ENCODE measurements at regions not wholly inside any gene's neighbourhood (a gene's known extent, or its start where the extent isn't known, plus 50 kb on each side); places are given as distances from the start of the nearest gene placed in this dataset.

DNA sequence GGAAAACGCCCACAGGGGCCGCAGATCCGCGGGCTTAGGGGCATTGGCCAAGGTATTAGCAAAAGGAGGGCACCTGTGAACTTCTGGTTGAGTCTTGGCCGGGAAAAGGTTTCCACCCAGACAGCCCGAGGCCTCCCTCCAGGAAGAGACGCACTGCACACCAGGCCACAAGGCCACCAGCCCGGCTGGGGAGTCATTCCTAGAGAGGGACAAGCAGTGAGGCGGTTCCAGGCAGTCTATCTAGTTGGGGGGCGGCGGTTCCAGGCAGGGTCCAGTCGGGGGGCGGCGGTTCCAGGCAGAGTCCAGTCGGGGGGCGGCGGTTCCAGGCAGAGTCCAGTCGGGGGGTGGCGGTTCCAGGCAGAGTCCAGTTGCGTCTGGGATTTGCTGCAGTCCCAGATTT, 518.5 kb downstream of the GLRX3 start:
- H3K4me3 ChIP-seq (ENCODE audit: low read depth, low read length), result no peak overlapping the region
- DNase-seq (ENCODE audit: low read depth), result no peak
- TF ChIP-seq, protein P1, sequence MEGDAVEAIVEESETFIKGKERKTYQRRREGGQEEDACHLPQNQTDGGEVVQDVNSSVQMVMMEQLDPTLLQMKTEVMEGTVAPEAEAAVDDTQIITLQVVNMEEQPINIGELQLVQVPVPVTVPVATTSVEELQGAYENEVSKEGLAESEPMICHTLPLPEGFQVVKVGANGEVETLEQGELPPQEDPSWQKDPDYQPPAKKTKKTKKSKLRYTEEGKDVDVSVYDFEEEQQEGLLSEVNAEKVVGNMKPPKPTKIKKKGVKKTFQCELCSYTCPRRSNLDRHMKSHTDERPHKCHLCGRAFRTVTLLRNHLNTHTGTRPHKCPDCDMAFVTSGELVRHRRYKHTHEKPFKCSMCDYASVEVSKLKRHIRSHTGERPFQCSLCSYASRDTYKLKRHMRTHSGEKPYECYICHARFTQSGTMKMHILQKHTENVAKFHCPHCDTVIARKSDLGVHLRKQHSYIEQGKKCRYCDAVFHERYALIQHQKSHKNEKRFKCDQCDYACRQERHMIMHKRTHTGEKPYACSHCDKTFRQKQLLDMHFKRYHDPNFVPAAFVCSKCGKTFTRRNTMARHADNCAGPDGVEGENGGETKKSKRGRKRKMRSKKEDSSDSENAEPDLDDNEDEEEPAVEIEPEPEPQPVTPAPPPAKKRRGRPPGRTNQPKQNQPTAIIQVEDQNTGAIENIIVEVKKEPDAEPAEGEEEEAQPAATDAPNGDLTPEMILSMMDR (conservative IDR thresholded peaks at IDR 0.05; ENCODE audit: low read depth, low read length), result no peak

DNA sequence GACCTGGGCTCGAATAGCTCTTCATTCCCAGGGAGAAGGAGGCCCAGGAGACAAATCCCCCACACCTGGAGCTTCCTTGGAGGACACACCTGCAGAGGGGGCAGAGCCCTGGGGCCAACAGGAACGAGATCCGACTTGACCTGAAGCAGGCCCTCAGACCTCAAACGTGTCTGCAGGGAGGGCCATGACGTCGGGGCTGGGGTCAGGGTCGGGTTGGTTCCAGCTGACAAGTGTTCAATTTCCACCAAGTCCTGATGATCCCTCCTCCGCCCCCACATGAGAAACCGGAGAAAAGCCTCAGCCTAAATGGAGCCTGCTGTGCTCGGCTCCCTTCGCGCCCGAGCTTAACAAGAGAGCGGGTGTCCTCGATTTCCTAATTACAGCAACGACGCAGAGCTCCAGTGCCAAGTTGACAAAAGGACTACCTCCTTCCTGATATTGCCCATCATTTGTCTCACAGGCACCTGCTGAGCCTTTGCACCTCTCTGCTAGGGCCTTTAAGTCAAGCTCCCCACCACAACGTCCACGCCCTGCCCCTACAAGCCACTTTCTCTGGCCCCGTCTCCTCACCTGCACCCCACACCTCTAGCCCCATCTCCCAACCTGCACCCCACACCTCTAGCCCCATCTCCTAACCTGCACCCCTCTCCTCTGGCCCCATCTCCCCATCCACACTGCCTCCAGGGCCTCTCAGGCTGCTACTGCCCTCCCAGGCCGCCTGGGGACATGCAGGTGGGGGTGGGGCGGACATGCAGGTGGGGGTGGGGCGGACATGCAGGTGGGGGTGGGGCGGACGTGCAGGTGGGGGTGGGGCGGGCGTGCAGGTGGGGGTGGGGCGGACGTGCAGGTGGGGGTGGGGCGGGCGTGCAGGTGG, 519.4 kb downstream of the GLRX3 start:
- no peak for DNase-seq (ENCODE audit: low read depth)
- H3K4me3 ChIP-seq (ENCODE audit: low read depth, low read length), result no peak overlapping the region
- TF ChIP-seq, protein P1 (conservative IDR thresholded peaks at IDR 0.05; ENCODE audit: low read depth, low read length), result no peak

DNA sequence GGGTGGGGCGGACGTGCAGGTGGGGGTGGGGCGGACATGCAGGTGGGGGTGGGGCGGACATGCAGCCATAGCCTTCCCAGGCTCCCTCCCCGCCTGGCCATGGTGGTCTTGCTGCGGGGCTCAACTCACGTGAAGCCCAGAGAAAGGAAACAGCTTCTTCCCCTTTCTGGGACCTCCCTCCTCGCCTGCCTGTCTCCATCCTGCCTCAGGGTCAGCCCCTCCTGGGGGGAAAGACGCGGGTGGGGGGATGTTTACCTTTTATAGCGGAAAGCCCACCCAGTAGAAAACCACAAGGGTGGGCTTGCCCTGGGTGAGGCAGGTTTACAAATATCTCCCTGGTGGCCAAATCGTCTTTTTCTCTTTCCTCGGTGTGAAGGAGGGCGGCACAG, 520.0 kb downstream of the GLRX3 start:
- H3K4me3 ChIP-seq (ENCODE audit: low read depth, low read length), result no peak overlapping the region
- no peak for DNase-seq (ENCODE audit: low read depth)
- TF ChIP-seq, protein P1 (conservative IDR thresholded peaks at IDR 0.05; ENCODE audit: low read depth, low read length), result no peak

DNA sequence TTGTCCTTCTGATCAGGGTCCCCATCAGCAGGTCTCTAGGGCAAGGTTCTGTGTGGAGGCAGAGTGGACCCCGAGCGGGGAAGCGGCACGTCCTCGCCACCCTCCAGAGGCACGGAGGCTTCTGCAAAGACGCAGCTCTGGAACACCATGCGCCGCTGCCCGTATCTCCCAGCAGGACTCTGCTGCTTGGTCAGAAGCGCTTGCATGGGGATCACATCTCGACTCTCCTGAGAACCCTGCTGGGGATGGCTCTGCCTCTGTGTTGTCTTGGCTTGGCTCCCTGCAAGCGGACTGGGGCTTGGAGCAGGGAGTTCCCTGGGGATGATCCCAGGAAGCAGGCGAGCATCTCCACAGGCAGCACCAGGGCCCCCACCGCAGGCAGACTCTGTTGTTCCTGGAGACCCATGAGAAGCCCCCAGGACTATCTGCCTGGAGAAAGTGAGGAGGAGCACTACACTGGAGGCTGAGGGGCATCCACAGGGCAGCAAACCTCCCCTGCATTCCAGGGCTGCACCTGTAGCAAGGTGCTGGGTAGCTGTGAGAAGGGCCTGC, 520.5 kb downstream of the GLRX3 start:
- TF ChIP-seq, protein P1 (conservative IDR thresholded peaks at IDR 0.05; ENCODE audit: low read depth, low read length), result no peak
- no peak overlapping the region for H3K4me3 ChIP-seq (ENCODE audit: low read depth, low read length)
- no peak for DNase-seq (ENCODE audit: low read depth)

DNA sequence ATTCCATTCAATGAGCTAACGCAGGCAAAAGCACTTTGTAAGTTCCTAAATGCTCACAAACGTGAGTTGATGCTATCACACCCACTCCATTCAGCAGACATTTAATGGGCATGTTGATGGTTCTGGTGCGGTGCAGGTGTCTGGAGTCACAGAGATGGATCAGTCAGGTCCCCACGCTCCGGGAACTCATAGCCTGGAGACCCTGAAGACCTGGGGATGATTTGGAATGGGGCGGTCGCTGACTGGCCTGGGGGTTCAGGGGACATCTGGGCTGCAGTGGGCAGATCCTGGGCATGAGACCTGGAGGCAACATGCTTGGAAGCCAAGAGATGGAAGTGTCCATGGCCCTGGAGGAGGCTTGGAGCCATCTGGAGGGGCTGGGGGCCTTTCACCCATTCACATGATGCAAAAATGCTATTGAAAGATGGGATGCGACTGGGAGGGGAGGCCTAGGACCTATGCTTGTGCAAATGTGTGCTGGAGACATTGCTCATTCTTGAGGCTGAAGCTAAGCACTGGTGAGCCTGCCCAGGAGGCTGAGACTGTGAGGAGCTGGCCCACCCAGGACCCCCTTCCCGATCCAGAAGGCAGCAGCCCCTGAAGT, 522.6 kb downstream of the GLRX3 start:
- no peak overlapping the region for H3K4me3 ChIP-seq (ENCODE audit: low read depth, low read length)
- DNase-seq (ENCODE audit: low read depth), result no peak
- TF ChIP-seq, protein P1 (conservative IDR thresholded peaks at IDR 0.05; ENCODE audit: low read depth, low read length), result no peak

DNA sequence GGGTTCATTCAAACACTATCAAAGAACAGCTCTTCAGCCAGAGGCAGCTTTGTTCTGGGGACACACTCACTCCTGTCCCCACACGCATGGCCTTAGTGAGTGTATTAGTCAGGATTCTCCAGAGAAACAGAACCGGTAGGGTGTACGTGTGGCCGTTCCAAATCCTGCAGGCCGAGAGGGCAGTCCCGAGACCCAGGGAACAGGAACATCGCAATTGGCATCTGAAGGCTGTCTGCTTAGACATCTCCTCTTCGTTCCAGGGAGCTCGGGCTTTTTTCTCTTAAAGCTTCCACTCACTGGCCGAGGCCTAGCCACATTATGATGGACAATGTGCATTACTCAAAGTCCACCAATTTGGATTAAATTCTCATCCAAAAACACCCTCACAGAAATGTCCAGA, 523.3 kb downstream of the GLRX3 start:
- H3K4me3 ChIP-seq (ENCODE audit: low read depth, low read length), result no peak overlapping the region
- TF ChIP-seq, protein P1 (conservative IDR thresholded peaks at IDR 0.05; ENCODE audit: low read depth, low read length), result no peak
- DNase-seq (ENCODE audit: low read depth), result no peak

Measured in epithelial cell of proximal tubule (primary cell).